22Rv1 (cell line): ENCODE measurements at regions not wholly inside any gene's neighbourhood (a gene's known extent, or its start where the extent isn't known, plus 50 kb on each side); places are given as distances from the start of the nearest gene placed in this dataset.

Experiments
- CTCF ChIP-seq: fragments of 450-650 bp; IDR thresholded peaks from 2 replicates; pipeline ENCODE4 v1.5.1; 2017; ENCODE audit warnings: mild to moderate bottlenecking
- ZFX ChIP-seq: fragments of 450-650 bp; IDR thresholded peaks from 2 replicates; pipeline ENCODE4 v1.6.1; 2017; ENCODE audit warnings: antibody characterized with exemption, borderline replicate concordance

DNA sequence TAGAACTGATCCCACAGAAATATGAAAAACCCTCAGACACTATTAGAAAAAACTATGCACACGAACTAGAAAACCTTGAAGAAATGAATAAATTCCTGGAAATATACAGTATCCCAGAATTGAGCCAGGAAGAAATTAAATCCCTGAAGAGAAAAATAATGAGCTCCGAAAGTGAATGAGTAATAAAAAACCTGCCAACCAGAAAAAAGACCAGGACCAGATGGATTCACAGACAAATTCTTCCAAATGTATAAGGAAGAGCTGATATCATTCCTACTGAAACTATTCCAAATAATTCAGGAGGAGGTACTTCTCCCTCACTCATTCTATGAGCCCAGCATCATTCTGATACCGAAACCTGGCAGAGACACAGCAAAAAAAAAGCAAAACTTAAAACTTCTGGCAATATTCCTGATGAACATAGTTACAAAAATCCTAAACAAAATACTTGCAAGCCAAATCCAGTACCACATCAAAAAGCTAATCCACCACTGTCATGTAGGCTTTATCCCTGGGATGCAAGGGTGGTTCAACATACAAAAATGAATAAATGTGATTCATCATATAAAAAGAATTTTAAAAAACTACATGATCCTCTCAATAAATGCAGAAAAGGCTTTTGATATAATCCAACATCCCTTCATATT, 1397.6 kb upstream of the DDX18 start:
- TF ChIP-seq CTCF (no peak), ZFX (no peak)
